ENCODE measurements at regions not wholly inside any gene's neighbourhood (a gene's known extent, or its start where the extent isn't known, plus 50 kb on each side); places are given as distances from the start of the nearest gene placed in this dataset.

- DNase-seq (no peak), ATAC-seq (no peak)
- ChIA-PET POLR2A (no interaction called here), CTCF (no interaction called here)
- no peak for TF ChIP-seq CTCF (IDR thresholded peaks at IDR 0.05)
- H3K4me3 Mint-ChIP-seq: no peak overlapping the region
- H3K4me1 Mint-ChIP-seq (ENCODE audit: low read depth): no peaks in the 10 kb centered on the region
- H3K27me3 Mint-ChIP-seq: no peaks in the 10 kb centered on the region
- H3K9me3 Mint-ChIP-seq: no peaks in the 10 kb centered on the region
- H3K27ac Mint-ChIP-seq: no peak overlapping the region
- H3K36me3 Mint-ChIP-seq (ENCODE audit: low read depth): no peaks in the 10 kb centered on the region
- intact Hi-C loops (cut with micrococcal nuclease): no loop called here
Measured at GRCh38 chr12:58068706-58069105, 127.3 kb downstream of the ATP23 start.

GRCh38 chr12:58069268-58069963, 128.0 kb downstream of the ATP23 start:
- DNase-seq: no peak
- Mint-ChIP-seq H3K27ac (no peak overlapping the region), H3K36me3 (ENCODE audit: low read depth) (no peaks in the 10 kb centered on the region), H3K4me3 (no peak overlapping the region), H3K9me3 (no peaks in the 10 kb centered on the region), H3K4me1 (ENCODE audit: low read depth) (no peaks in the 10 kb centered on the region), H3K27me3 (no peaks in the 10 kb centered on the region)
- intact Hi-C loops (cut with micrococcal nuclease): no loop called here
- CTCF ChIA-PET: no interaction called here
- POLR2A ChIA-PET: no interaction called here
- no peak for TF ChIP-seq CTCF (IDR thresholded peaks at IDR 0.05)
- no peak for ATAC-seq

GRCh38 chr12:58071994-58072393, 130.6 kb downstream of the ATP23 start:
- Mint-ChIP-seq H3K27me3 (peaks cover 1% of the 10 kb centered on the region), H3K4me3 (no peak overlapping the region), H3K9me3 (no peaks in the 10 kb centered on the region), H3K27ac (no peak overlapping the region), H3K4me1 (ENCODE audit: low read depth) (no peaks in the 10 kb centered on the region), H3K36me3 (ENCODE audit: low read depth) (no peaks in the 10 kb centered on the region)
- POLR2A ChIA-PET: no interaction called here
- TF ChIP-seq CTCF (IDR thresholded peaks at IDR 0.05): no peak
- ATAC-seq (no peak), DNase-seq (no peak)
- intact Hi-C loops (cut with micrococcal nuclease): no loop called here
- CTCF ChIA-PET: no interaction called here

GRCh38 chr12:58074259-58074658, 132.9 kb downstream of the ATP23 start:
- no peaks in the 10 kb centered on the region for H3K4me1 Mint-ChIP-seq (ENCODE audit: low read depth)
- H3K9me3 Mint-ChIP-seq: no peaks in the 10 kb centered on the region
- ATAC-seq (no peak), DNase-seq (no peak)
- peaks cover 4% of the 10 kb centered on the region for H3K27me3 Mint-ChIP-seq
- ChIA-PET POLR2A (no interaction called here), CTCF (no interaction called here)
- no peak for TF ChIP-seq CTCF (IDR thresholded peaks at IDR 0.05)
- H3K36me3 Mint-ChIP-seq (ENCODE audit: low read depth): no peaks in the 10 kb centered on the region
- H3K4me3 Mint-ChIP-seq: no peak overlapping the region
- intact Hi-C loops (cut with micrococcal nuclease): no loop called here
- no peak overlapping the region for H3K27ac Mint-ChIP-seq

- Mint-ChIP-seq H3K4me3 (no peak overlapping the region), H3K27me3 (peaks cover 10% of the 10 kb centered on the region), H3K4me1 (ENCODE audit: low read depth) (no peaks in the 10 kb centered on the region), H3K9me3 (no peaks in the 10 kb centered on the region), H3K36me3 (ENCODE audit: low read depth) (no peaks in the 10 kb centered on the region), H3K27ac (no peak overlapping the region)
- TF ChIP-seq CTCF (IDR thresholded peaks at IDR 0.05): no peak
- intact Hi-C loops (cut with micrococcal nuclease): no loop called here
- DNase-seq: no peak
- ATAC-seq: no peak
- ChIA-PET POLR2A (no interaction called here), CTCF (interaction anchor here (1.0 kb wide), 1 partner anchor 20 kb away, joined by 3 read pairs; no protein-coding TSS in a partner anchor)
Measured at GRCh38 chr12:58079806-58080205, 138.4 kb downstream of the ATP23 start.
